Hepatic stellate cell (primary cell): ENCODE measurements at regions not wholly inside any gene's neighbourhood (a gene's known extent, or its start where the extent isn't known, plus 50 kb on each side); places are given as distances from the start of the nearest gene placed in this dataset.

Experiments used
- DNase-seq: peaks from one replicate; pipeline ENCODE4 v3.0.0; 2011; ENCODE audit warnings: low spot score

DNA sequence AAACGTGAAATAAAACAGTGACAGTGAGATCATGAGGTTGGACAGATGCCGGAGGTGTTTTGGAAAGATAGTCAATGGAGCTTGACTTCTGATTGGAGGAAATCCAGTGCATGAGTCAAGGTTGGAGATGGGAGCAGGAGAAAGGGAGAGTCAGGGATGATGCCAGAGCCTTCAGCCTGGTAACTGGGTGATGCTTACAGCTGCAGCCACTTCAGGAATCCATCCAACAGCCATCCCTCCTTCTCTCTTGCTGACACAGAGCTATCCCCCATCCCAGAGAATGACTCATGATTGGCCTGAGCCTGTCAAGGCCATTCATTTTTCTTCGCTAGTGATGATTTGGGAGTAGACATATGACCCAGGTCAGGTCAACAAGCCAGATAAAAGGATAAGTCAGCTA lies 112.8 kb downstream of the SAMD5 start:
- DNase-seq, result no peak

DNA sequence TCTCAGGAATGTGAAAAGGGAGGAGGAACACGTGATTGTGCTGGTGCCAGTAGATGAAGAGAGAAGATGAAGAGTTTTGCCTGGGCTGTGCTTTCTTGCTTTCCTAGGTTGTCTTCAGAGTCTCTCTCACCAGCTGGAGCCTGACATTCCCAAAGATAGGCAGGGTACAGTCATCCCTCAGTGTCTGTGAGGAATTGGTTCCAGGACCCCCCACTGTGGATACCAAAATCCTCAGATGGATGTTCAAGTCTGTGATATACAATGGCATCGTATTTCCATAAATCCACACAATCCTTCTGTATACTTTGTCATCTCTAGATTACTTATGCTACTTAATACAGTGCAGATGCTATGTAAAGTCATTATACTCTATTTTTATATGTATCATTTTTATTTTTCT lies 113.5 kb downstream of the SAMD5 start:
- no peak for DNase-seq

DNA sequence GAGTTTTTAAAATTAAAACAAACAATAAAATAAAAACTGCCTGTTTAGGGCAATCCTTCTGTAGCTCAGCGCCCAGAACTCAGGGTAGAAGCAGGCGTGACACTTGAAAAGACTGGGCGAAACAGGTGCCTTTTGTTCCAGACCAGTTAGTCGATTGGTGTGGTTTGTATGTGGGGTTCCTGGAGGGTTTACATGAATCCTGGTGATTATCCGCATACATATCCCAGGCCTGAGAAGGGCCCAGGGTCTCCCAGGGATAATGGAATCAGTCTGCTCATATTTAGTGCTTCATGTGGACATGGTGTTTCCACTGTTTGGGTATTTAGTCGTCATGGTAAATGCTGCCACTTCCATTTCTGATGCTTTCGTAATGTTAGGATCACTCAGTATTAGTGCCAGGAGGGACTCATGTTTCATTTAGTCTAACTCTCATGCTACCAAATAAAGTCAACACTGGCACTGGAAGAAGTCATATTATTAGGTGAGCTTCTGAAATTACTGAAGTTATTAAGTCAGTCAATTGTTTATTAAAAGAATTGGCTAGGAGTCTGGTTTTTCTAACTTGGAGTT lies 116.5 kb downstream of the SAMD5 start:
- DNase-seq, result no peak

DNA sequence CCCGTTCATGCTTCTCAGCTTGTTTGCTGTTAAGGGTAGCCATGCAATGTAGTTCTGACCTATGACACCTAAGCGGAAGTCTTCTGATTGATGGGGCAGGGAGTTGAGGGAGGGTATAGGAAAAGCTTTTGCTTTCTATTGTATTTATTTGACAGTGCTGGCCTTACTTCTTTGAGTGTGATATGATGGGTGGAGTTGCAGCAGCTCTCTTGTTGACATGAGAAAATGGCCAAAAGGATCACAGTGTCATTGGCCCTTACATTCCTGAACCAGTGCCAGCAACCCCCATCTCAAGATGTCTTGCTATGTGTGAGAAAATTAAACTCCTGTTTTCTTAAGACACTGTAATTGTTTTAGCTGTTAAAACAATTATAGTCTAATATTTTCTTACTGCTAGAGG lies 117.5 kb downstream of the SAMD5 start:
- DNase-seq, result no peak

DNA sequence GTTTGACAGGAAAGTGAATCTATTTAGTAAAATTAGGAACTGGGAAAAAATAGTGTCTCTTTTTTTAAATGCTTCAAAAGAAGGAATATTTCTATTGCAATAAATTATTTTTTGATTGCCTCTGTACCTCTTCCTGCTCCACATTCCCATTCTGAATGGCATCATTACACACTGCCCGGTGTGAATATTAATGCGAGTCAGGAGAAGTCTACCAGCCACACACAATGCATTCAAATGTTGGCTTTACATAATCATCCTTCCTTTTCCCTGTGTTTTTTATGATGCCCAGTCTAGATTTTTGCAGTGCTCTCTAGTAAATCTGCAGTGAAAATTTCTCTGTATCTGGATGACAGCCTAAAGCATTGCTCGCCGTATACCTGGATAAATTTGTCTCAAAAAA lies 118.9 kb downstream of the SAMD5 start:
- no peak for DNase-seq

DNA sequence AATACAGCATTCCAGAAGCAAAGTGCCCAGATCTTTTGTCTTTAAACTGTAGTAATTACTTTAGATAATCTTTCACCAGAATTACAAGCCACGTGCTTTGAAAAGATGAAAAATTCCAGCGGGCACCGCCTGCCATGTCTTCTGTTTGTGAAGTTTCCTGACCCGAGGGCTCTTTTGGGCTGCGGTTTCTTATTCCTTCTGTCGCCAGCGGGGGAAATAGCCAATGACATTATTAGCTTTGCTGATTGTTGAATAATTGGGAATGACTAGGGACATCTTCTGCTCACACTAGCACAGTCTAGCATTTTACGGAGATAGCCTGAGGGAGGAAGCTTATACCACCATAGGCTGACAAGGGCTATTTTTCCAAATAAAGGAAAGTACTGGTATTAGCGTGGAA lies 124.7 kb downstream of the SAMD5 start:
- no peak for DNase-seq

DNA sequence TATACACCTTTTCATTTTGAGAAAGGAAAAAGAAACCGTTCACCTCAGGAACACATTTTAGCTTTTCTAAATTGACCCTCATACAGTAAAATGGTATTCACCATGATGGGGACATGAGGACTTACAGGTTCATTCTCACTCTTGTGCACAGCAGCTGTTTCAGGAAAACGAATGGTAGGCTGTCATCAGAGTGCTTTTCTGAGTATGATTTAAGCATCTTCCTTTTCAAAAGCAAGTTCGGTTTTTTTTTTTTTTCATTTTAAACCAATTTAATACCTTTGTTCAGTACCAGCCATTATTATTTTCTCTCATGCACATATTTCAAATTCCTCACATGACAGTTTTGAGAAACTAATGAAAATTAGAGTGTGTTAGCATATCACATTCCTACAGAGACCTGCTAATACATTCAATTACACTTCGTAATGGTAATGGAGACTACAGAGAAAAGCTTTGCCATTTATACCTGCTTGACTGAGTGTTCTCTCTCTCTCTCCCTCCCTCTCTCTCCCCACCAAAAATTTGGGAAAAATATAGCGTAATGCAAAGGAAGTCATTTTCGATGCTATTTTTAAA lies 129.2 kb downstream of the SAMD5 start:
- no peak for DNase-seq

DNA sequence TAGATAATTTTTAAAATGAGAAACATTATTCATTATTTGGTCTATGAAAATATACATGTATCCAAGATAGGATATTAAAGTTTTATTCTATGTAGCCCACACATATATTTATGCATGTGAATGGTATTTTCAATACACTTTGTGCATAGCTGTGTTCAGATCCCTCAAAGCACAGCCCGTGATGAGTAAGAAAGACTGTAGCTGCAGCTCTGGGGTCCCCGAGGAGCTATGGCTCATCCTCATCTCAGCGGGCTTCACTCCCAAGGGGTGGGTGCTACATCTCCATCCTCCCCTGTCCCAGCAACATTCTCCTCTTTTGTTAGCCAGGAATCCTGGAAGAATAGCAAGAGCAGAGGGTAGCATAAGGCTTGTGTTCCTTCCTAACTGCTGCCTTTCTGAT lies 130.8 kb downstream of the SAMD5 start:
- no peak for DNase-seq

DNA sequence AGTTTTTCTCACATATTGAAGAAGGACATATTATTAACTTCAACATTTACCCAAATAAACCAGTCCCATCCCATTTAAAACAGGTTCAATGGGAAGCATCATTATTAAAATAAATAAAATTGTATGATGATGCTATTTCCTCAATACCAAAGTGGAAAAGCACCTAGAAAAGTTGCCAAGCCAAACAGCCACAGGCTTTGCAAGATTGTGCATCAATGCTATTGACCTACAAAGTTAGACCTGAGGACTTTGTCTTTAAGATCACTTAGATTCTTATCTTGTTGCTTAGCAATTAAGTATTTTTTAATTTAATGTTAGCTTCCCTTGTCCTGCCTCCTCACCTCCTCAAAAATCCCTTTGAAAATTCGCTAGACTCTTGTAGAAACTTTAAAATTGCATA lies 132.1 kb downstream of the SAMD5 start:
- DNase-seq, result no peak

DNA sequence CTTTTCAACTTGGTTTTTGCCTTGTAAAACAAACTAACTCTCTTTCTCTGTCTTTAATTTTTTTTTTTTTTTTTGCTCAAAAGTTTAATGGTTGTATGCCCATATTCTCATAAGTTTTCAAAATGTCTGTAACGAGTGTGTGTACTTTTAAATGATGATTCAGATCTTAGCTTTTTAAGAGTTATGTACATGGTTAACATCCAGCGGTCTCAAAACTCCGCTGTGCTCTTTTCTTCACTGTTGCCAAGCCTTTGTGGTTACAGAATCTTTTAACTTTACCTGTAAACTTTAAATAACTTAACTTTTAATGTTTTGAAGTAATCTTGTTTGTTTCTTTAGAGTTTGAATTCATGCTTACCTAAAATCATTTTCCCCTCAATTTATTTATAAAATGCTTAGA lies 133.0 kb downstream of the SAMD5 start:
- no peak for DNase-seq

DNA sequence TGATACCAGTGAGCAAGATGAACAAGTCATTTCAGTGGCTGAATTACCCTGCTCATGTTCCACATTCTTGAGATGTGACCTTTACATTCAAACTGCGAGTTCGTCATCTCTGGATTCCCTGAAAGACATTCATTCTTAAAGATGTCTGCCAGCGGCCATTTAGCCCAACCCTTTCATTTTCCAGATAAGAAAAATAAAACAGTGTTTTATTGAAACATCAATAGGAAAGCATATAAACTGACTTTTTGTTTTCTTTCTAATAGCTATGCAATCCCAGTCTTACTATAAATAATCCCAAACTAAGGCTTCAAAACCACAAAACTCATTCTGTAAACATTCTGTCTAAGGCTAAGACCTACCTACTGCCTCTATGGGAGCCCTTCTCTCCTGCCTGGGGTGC lies 134.0 kb downstream of the SAMD5 start:
- no peak for DNase-seq

DNA sequence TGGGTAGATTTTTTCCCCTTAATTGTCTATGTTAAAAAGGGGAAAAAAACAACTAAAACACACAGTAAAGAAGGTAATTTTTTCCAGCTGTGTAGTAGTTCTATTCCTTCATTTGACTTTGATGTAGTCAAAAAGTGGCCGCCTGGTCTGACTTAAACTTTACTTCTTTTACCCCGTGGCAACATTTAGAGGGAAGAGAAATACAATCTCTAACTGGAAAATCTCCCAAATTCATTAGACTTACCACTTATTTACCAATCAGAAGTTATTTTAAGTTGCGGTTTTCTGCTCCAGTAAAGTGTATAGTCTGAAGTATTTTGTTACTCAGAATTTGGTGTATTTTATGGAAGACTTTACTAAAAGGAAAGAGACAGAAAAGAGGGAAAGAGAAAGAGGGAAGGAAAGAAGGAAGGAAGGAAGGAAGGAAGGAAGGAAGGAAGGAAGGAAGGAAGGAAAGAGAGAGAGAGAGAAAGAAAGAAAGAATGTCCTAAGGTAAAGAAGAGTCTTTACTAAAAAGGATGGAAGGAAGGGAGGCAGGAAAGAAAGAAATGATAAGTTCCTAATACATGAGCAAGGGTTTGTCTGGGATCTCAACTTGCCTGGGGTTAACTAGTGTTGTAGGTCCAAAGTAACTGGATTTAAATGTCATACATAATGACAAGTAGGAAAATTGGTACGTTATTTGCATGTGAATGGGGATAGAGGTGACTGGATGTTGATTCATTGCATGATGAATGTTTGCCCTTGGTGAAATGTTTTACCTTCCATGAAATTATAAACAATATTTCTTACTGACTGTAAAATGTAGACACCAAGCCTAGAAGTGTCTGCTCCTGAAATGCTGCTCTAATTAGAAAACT lies 135.1 kb downstream of the SAMD5 start:
- DNase-seq, result no peak

DNA sequence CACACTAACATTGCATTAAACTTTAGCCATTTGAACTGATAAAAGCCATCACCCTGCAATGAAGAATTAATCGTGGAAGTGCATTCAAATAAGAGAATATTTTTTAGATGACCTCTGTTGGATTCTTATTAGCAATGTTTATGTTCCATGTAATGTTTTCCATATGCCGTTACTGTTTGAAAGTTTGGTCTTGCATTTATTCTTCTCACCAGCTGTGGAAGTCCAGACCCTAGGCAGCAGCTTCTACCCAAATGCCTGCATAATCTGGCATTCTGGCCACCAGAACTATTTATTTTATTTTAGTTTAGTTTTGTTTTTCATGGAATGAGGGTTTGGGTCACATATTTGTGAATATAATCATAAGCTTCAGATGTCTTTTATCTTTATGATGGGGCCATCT lies 140.4 kb downstream of the SAMD5 start:
- no peak for DNase-seq

DNA sequence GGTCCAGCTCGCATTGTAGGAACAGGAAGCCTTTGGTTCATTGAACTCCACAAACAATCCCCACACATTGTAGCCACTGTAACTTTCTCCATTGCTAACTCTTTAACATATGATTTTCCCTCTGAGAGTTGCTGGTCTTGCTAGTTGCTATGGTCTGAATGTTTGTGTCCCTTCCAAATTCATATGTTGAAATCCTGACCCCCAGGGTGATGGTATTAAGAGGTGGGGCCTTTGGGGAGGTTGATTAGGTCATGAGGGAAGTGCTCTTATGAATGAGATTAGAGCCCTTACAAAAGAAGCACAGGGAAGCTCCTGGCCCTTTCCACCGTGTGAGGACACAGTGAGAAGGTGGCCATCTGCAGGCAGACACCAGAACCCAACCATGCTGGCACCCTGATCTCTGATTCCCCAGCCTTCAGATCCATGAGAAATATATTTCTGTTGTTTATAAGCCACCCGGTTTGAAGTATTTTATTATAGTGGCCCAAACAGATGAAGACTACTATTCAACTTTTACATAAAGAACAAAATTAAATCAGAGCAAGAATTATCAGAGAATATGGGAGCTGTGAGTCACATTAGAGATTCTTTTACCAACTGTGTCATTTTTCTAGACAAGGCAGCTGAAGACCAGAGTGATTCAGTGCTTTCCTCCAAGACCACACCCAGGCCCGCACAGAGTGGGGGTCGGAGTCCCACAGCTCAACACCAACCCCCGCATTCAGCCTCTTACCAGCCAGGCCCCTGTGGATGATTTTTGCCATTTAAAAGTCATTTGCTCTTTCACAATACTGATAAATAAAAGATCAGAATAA lies 143.0 kb downstream of the SAMD5 start:
- no peak for DNase-seq

DNA sequence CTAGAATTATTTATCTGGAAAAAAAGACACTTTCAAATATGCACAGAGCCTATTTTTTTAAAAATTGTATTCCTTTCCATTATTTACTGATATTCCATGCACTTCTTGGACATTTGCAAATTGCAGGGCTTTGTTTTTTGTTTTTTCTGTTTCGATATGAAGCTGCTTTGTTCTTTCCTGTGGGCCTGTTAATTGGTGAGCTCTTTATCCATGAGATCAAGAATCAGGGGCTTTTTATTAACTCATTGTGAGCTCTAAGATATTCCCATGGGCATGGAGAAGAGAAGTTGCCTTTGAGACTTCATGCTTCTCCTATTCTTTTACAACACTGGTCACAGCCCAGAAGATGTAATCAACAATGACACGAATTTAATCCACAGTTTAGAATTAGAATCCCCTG lies 145.1 kb downstream of the SAMD5 start:
- no peak for DNase-seq

DNA sequence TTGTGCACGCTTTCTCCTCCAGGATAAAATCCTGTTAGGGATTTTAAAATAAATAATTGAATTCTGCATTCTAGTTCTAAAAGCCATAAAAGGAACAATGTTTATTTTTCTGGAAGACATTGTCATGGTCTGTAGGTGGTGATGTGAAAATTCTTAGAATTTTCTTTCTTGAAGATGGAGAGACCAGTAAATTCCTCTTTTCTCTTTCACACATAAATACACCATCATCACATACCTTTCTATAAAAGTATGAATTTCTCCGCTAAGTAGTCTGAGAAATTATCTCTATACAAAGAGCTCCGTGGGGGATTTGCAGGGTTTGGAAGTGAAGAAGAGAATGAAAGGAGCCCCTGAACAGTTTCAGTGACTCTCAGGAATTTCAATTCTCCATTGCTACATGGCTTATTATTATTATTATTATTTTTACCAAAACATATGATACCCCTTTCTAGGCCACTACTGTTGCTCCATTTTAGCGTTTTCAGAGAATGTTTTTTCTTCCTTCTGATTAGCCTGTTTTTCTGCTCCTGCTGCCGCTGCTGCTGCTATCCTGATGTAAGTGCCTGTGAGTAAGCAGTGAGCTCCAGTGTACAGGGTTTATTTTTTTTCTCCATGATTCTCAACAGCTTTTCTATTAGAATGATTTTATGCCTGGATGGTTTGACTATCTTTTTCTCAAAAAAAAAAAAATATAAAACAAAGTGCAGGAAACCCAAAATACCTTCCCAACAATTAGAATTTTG lies 145.8 kb downstream of the SAMD5 start:
- DNase-seq, result no peak

DNA sequence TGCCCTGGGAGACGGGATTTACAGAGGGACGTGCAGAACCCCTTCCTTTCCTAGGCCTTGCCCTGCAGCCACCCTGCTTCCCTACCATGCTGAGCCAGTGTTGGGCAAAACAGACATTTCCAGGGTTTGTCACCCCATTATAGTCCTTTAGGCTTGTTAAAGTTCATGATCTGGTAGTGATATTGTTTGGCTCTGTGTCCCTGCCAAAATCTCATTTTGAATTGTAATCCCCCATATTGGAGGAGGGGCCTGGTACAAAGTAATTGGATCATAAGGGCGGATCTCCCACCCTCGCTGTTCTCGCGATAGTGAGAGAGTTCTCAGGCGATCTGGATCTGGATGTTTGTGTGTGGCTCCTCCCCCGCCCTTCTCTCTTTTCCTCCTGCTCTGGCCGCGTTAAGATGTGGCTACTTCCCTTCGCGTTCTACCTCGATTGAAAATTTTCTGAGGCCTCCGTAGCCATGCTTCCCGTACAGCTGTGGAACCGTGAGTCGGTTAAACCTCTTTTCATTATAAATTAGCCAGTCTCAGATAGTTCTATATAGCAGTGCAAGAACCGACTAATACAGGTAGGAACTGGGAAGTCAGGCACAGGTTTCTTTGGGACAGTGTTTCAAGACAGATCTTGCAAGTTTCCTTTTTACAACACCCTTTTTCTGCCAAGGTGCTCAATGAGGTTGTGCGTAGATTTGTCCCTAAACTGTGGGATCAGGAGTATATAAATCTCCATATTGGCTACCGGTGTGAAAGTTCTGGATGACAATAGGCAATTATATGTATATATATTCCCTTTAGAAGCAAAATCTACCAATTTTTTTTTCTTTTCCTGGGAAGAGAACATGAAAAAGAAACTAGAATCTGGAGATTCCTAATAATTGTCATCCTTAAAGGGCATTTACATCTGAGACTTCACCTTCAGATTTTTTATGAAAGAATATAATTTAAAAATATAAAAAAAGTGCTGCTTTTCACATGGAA lies 152.1 kb downstream of the SAMD5 start:
- no peak for DNase-seq

DNA sequence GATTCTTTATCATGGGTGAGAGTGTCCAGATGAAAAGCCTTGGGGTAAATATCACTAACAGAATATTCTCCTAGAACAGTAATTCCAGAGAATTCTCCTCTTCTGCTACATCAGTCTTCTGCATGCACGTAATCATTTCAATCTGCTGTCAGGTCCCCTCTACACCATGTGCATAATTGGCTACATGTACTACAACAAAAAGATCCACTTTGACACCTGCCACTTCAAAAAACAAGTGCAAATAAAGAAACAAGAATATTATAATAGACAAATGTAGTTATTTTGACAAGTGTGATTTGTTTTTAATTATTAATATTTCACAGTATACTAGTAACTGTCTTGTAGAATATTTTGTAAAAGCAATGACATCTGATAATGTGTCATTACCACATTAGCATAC lies 154.2 kb downstream of the SAMD5 start:
- no peak for DNase-seq

DNA sequence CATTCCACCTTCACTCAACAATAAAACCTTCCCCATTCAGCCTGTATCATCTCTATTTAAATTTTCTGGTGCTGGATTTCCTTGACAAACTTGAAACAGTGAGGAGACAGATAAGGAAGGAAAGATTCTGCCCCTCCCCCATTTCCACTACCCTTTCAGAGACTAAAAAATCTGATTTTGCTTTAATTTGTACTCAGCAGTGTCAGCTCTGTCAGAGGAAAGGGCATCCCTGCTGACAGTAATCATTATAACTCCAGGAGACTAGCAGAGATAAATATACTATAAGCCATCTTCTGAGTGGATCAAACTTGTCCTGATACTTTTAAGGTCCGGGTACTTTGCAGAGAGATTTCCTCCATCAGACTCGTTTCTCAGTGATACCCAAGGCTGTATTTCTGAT lies 155.6 kb downstream of the SAMD5 start:
- DNase-seq, result no peak

DNA sequence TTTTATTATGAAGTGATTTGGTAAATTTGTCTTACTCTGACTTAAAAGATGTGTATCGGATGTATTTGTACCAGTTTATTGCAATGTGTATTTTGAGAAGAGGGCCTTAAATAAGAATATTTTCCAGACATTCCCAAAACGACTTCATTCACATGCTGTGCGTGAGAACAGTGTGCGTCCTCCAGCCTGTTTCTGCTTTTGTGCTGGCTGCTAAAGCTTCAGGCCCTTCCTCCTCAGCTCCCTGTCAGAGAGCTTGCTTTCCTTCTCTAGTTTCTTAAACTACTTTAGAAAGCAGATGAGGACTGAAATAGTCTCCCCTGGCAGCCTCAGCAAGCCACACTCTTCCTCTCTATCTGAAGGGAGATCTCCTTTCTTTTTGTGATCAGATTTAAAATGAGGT lies 157.8 kb downstream of the SAMD5 start:
- DNase-seq, result no peak

DNA sequence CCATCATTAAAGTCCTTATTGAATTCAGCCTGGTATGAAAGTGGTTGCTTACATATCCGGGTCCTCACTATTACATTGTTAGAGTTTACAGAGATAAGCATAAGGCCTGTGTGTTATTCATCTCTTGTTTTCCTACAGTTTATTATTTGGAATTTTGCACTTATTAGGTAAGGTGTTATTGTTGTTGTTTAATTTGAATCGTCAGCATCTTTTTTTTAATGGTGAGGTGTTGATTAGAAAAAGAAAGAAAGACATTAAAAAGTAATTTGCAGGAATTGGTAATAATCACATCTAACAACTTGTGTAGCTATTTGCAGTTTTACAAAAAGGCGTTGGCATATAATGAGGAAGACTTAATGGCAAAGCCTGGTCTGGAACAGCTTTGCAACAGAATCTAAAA lies 158.6 kb downstream of the SAMD5 start:
- no peak for DNase-seq
